ENCODE measurements at regions not wholly inside any gene's neighbourhood (a gene's known extent, or its start where the extent isn't known, plus 50 kb on each side); places are given as distances from the start of the nearest gene placed in this dataset.

GRCh38 chr11:116576526-116576925 is 196.3 kb downstream of the BUD13 start:
- DNase-seq (ENCODE audit: extremely low read depth, low read depth) = no peak
- no peak overlapping the region for H3K4me3 ChIP-seq (replicated peaks; ENCODE audit: low read depth, low read length)
- TF ChIP-seq, protein P1, sequence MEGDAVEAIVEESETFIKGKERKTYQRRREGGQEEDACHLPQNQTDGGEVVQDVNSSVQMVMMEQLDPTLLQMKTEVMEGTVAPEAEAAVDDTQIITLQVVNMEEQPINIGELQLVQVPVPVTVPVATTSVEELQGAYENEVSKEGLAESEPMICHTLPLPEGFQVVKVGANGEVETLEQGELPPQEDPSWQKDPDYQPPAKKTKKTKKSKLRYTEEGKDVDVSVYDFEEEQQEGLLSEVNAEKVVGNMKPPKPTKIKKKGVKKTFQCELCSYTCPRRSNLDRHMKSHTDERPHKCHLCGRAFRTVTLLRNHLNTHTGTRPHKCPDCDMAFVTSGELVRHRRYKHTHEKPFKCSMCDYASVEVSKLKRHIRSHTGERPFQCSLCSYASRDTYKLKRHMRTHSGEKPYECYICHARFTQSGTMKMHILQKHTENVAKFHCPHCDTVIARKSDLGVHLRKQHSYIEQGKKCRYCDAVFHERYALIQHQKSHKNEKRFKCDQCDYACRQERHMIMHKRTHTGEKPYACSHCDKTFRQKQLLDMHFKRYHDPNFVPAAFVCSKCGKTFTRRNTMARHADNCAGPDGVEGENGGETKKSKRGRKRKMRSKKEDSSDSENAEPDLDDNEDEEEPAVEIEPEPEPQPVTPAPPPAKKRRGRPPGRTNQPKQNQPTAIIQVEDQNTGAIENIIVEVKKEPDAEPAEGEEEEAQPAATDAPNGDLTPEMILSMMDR (IDR thresholded peaks at IDR 0.05; ENCODE audit: low read depth, low read length, missing control alignments) = no peak

DNA sequence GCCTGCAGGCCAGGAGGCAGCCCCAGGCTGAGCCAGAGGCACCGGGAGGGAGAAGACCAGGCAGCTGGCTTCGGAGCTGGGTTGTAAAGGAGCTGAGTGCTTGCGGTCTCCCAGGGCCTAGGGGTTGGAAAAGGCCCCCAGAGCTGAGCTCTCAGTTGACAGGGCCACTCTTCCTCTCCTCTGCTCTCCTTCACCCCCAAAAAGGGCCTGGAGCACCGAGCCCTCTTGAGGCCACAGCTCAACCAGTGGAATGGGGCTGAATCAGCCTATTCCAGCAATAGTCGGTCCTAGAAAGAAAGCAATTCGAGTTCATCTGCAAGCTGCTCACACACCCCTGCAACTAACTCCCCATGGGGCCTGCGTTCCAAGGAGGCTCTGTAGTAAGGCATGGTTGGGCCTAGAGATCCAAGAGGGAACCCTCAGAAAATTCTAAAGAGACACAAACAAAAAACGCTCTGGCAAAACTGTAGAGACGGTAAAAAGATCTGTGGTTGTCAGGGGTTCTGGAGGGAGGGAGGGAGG is 205.0 kb downstream of the BUD13 start:
- DNase-seq (ENCODE audit: extremely low read depth, low read depth) = no peak
- TF ChIP-seq, protein P1 (IDR thresholded peaks at IDR 0.05; ENCODE audit: low read depth, low read length, missing control alignments) = no peak
- no peak overlapping the region for H3K4me3 ChIP-seq (replicated peaks; ENCODE audit: low read depth, low read length)

DNA sequence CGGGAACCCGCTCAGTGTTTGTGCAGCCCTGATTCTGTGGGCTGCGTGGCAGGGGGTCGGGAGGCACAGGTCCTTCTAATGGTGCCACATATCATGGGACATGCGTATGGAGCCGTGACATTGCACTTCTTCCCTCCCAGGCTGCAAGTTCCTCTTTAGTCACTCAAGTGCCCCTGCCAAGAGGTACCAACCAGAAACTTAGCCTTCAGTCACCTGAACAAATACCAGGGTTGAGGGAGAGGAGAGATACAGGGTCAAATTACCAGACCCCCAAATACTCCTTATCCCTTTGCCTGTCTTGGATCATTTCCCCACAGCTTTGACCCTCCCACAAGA is 209.1 kb downstream of the BUD13 start:
- no peak overlapping the region for H3K4me3 ChIP-seq (replicated peaks; ENCODE audit: low read depth, low read length)
- TF ChIP-seq, protein P1 (IDR thresholded peaks at IDR 0.05; ENCODE audit: low read depth, low read length, missing control alignments) = no peak
- no peak for DNase-seq (ENCODE audit: extremely low read depth, low read depth)

GRCh38 chr11:116563028-116563711 is 209.6 kb downstream of the BUD13 start:
- no peak overlapping the region for H3K4me3 ChIP-seq (replicated peaks; ENCODE audit: low read depth, low read length)
- TF ChIP-seq, protein P1 (IDR thresholded peaks at IDR 0.05; ENCODE audit: low read depth, low read length, missing control alignments) = no peak
- DNase-seq (ENCODE audit: extremely low read depth, low read depth) = no peak

- TF ChIP-seq, protein P1 (IDR thresholded peaks at IDR 0.05; ENCODE audit: low read depth, low read length, missing control alignments) = no peak
- no peak overlapping the region for H3K4me3 ChIP-seq (replicated peaks; ENCODE audit: low read depth, low read length)
- no peak for DNase-seq (ENCODE audit: extremely low read depth, low read depth)
Measured at GRCh38 chr11:116560589-116560988, 212.2 kb downstream of the BUD13 start.

- TF ChIP-seq, protein P1 (IDR thresholded peaks at IDR 0.05; ENCODE audit: low read depth, low read length, missing control alignments) = no peak
- DNase-seq (ENCODE audit: extremely low read depth, low read depth) = no peak
- no peak overlapping the region for H3K4me3 ChIP-seq (replicated peaks; ENCODE audit: low read depth, low read length)
Measured at GRCh38 chr11:116558504-116559211, 214.1 kb downstream of the BUD13 start.
